GM12878 (cell line): ENCODE measurements at regions not wholly inside any gene's neighbourhood (a gene's known extent, or its start where the extent isn't known, plus 50 kb on each side); places are given as distances from the start of the nearest gene placed in this dataset.

ENCODE experiments used
- CHD1 ChIP-seq: IDR thresholded peaks from 2 replicates; pipeline ENCODE4 v1.6.1; 2012; ENCODE audit warnings: low read depth, low read length, improper control_type of control experiment
- CTCF ChIP-seq, 3 experiments: IDR thresholded peaks in 2 of 3; conservative IDR thresholded peaks in 1 of 3; 2 replicates each; pipeline ENCODE4 v1.5.1; 2011; ENCODE audit warnings: low read depth in 3 of 3, low read length in 3 of 3, mild to moderate bottlenecking in 3 of 3, control low read depth in 2 of 3, moderate library complexity in 2 of 3, inconsistent platforms in 1 of 3, mixed read lengths in 1 of 3; ENCODE audit not compliant: control insufficient read depth in 2 of 3, insufficient read depth in 1 of 3; ENCODE audit errors: extremely low read depth in 1 of 3
- DPF2 ChIP-seq: fragments of 450-650 bp; IDR thresholded peaks from 2 replicates; pipeline ENCODE4 v1.6.1; 2017; ENCODE audit warnings: mild to moderate bottlenecking
- KLF5 ChIP-seq: fragments of 450-650 bp; IDR thresholded peaks from 2 replicates; pipeline ENCODE4 v1.6.1; 2014; ENCODE audit warnings: mild to moderate bottlenecking; ENCODE audit not compliant: partially characterized antibody
- NR2C2 ChIP-seq: IDR thresholded peaks from 2 replicates; pipeline ENCODE4 v1.6.1; 2011; ENCODE audit warnings: borderline replicate concordance, low read depth; ENCODE audit not compliant: control insufficient read depth, insufficient read length
- POLR2A ChIP-seq: IDR thresholded peaks from 2 replicates; pipeline ENCODE4 v1.6.1; 2011; ENCODE audit warnings: low read depth, mild to moderate bottlenecking, low read length
- SIN3A ChIP-seq: IDR thresholded peaks from 2 replicates; pipeline ENCODE4 v1.6.1; 2012; ENCODE audit warnings: low read depth, low read length, improper control_type of control experiment
- SPI1 ChIP-seq: IDR thresholded peaks from 2 replicates; pipeline ENCODE4 v1.6.1; 2011; ENCODE audit warnings: low read depth, mild to moderate bottlenecking, low read length, moderate library complexity, borderline replicate concordance; ENCODE audit not compliant: insufficient read depth
- SREBF1 ChIP-seq: IDR thresholded peaks from 2 replicates; pipeline ENCODE4 v1.6.1; 2012; ENCODE audit warnings: mild to moderate bottlenecking, low read length
- YY1 ChIP-seq: IDR thresholded peaks from 2 replicates; pipeline ENCODE4 v1.6.1; 2011; ENCODE audit warnings: low read depth, mild to moderate bottlenecking, low read length
- ZBTB33 ChIP-seq: fragments of 450-650 bp; IDR thresholded peaks from 2 replicates; pipeline ENCODE4 v1.6.1; 2017; ENCODE audit warnings: mild to moderate bottlenecking
- ZZZ3 ChIP-seq: IDR thresholded peaks from 2 replicates; pipeline ENCODE4 v1.6.1; 2011; ENCODE audit warnings: low read depth; ENCODE audit not compliant: control insufficient read depth, insufficient read length

- TF ChIP-seq KLF5 (no peak), SPI1 (peak; percentile 71; the same call in 1 of the 2 replicates), CTCF (IDR thresholded peaks at IDR 0.05 in 2 of 3, conservative IDR thresholded peaks at IDR 0.05 in 1 of 3; ENCODE audit: control insufficient read depth in 2 of 3, extremely low read depth in 1 of 3, insufficient read depth in 1 of 3, low read depth in 3 of 3, low read length in 3 of 3) (no peak), ZBTB33 (no peak), SREBF1 (no peak), CHD1 (no peak), DPF2 (no peak), POLR2A (no peak), YY1 (no peak), NR2C2 (no peak), ZZZ3 (no peak), SIN3A (no peak)
Observed at GRCh38 chr4:166499820-166500219, 626.8 kb downstream of the TLL1 start.
